ENCODE measurements at regions not wholly inside any gene's neighbourhood (a gene's known extent, or its start where the extent isn't known, plus 50 kb on each side); places are given as distances from the start of the nearest gene placed in this dataset.

- TF ChIP-seq CTCF (conservative IDR thresholded peaks at IDR 0.05; ENCODE audit: low read length), result no peak
- TF ChIP-seq EZH2phosphoT487 (IDR thresholded peaks at IDR 0.05; ENCODE audit: borderline replicate concordance, low read depth, low read length), result no peak
These were observed 486.3 kb downstream of the SOX5 start for GRCh38 chr12:23463172-23463571.
